ENCODE measurements at regions not wholly inside any gene's neighbourhood (a gene's known extent, or its start where the extent isn't known, plus 50 kb on each side); places are given as distances from the start of the nearest gene placed in this dataset.

GRCh38 chr5:147963948-147964693, 57.8 kb upstream of the C5orf46 start:
- TF ChIP-seq ZNF565 (CRISPR knock-in tag; conservative IDR thresholded peaks at IDR 0.05; ENCODE audit: low read depth) (no peak), CREB5 (CRISPR knock-in tag; IDR thresholded peaks at IDR 0.05; ENCODE audit: low read depth) (no peak), ARNTL (CRISPR knock-in tag; IDR thresholded peaks at IDR 0.05; ENCODE audit: borderline replicate concordance, low read depth) (no peak), SNAI2 (CRISPR knock-in tag; IDR thresholded peaks at IDR 0.05) (no peak), ZFP3 (CRISPR knock-in tag; IDR thresholded peaks at IDR 0.05) (no peak), ZNF8 (CRISPR knock-in tag; IDR thresholded peaks at IDR 0.05) (no peak), ZFP30 (CRISPR knock-in tag; IDR thresholded peaks at IDR 0.05) (no peak)
- ATAC-seq: no peak

GRCh38 chr5:147963436-147963835, 57.1 kb upstream of the C5orf46 start:
- no peak for ATAC-seq
- no peak for TF ChIP-seq POU6F1 (CRISPR knock-in tag; IDR thresholded peaks at IDR 0.05; ENCODE audit: borderline replicate concordance, low read depth)
- TF ChIP-seq ESRRG (CRISPR knock-in tag; IDR thresholded peaks at IDR 0.05): no peak
- no peak for TF ChIP-seq ZFP3 (CRISPR knock-in tag; IDR thresholded peaks at IDR 0.05)
- TF ChIP-seq PATZ1 (CRISPR knock-in tag; IDR thresholded peaks at IDR 0.05; ENCODE audit: borderline replicate concordance): no peak
- no peak for TF ChIP-seq RARB (CRISPR knock-in tag; IDR thresholded peaks at IDR 0.05)
- no peak for TF ChIP-seq ZFP30 (CRISPR knock-in tag; IDR thresholded peaks at IDR 0.05)
- TF ChIP-seq TCF4 (CRISPR knock-in tag; IDR thresholded peaks at IDR 0.05; ENCODE audit: borderline replicate concordance): no peak
- TF ChIP-seq OSR1 (CRISPR knock-in tag; IDR thresholded peaks at IDR 0.05): no peak
- TF ChIP-seq TOX (CRISPR knock-in tag; IDR thresholded peaks at IDR 0.05; ENCODE audit: borderline replicate concordance): no peak
- no peak for TF ChIP-seq ZC3H10 (CRISPR knock-in tag; IDR thresholded peaks at IDR 0.05)
- no peak for TF ChIP-seq ZNF565 (CRISPR knock-in tag; conservative IDR thresholded peaks at IDR 0.05; ENCODE audit: low read depth)

GRCh38 chr5:147961208-147961749, 54.9 kb upstream of the C5orf46 start:
- ATAC-seq: no peak
- TF ChIP-seq TSHZ2 (CRISPR knock-in tag; IDR thresholded peaks at IDR 0.05): no peak
- no peak for TF ChIP-seq TCF4 (CRISPR knock-in tag; IDR thresholded peaks at IDR 0.05; ENCODE audit: borderline replicate concordance)
- no peak for TF ChIP-seq BACH2 (CRISPR knock-in tag; IDR thresholded peaks at IDR 0.05; ENCODE audit: borderline replicate concordance)
- TF ChIP-seq OSR1 (CRISPR knock-in tag; IDR thresholded peaks at IDR 0.05): no peak
- no peak for TF ChIP-seq ZFP30 (CRISPR knock-in tag; IDR thresholded peaks at IDR 0.05)
- no peak for TF ChIP-seq ZNF565 (CRISPR knock-in tag; conservative IDR thresholded peaks at IDR 0.05; ENCODE audit: low read depth)
- TF ChIP-seq GLIS3 (CRISPR knock-in tag; IDR thresholded peaks at IDR 0.05): no peak
- TF ChIP-seq ISL1 (CRISPR knock-in tag; IDR thresholded peaks at IDR 0.05): no peak
- TF ChIP-seq ARNTL (CRISPR knock-in tag; IDR thresholded peaks at IDR 0.05; ENCODE audit: borderline replicate concordance, low read depth): no peak
- no peak for TF ChIP-seq PPARA (CRISPR knock-in tag; IDR thresholded peaks at IDR 0.05; ENCODE audit: borderline replicate concordance)
- no peak for TF ChIP-seq CSDC2 (CRISPR knock-in tag; IDR thresholded peaks at IDR 0.05)
- no peak for TF ChIP-seq ZNF70 (CRISPR knock-in tag; IDR thresholded peaks at IDR 0.05)
- TF ChIP-seq ESRRG (CRISPR knock-in tag; IDR thresholded peaks at IDR 0.05): no peak
- TF ChIP-seq CREB5 (CRISPR knock-in tag; IDR thresholded peaks at IDR 0.05; ENCODE audit: low read depth): no peak
- no peak for TF ChIP-seq CSRNP3 (CRISPR knock-in tag; IDR thresholded peaks at IDR 0.05)

Measured in SK-N-SH treated with all-trans-retinoic acid at 6 μM for 48 hours (cell line).